ENCODE measurements at regions not wholly inside any gene's neighbourhood (a gene's known extent, or its start where the extent isn't known, plus 50 kb on each side); places are given as distances from the start of the nearest gene placed in this dataset.

- no peaks in the 10 kb centered on the region for H3K36me3 ChIP-seq
- no peaks in the 10 kb centered on the region for H3K27me3 ChIP-seq
- no peak for DNase-seq (ENCODE audit: low spot score in 2 of 2)
- no peak overlapping the region for H3K27ac ChIP-seq
- H3K9me3 ChIP-seq: no peaks in the 10 kb centered on the region
- H3K4me1 ChIP-seq: no peaks in the 10 kb centered on the region
- TF ChIP-seq CTCF (IDR thresholded peaks at IDR 0.05) (no peak), POLR2AphosphoS5 (IDR thresholded peaks at IDR 0.05) (no peak), POLR2A (IDR thresholded peaks at IDR 0.05) (no peak), EP300 (IDR thresholded peaks at IDR 0.05) (no peak)
- H3K4me3 ChIP-seq: no peak overlapping the region
- 93% methylated on average over 2 of the region's 2 CpGs for WGBS
These were observed 181.9 kb upstream of the NRXN1 start for GRCh38 chr2:51213826-51214225.

- H3K27ac ChIP-seq: no peak overlapping the region
- no peaks in the 10 kb centered on the region for H3K36me3 ChIP-seq
- H3K9me3 ChIP-seq: no peaks in the 10 kb centered on the region
- no peaks in the 10 kb centered on the region for H3K27me3 ChIP-seq
- no peak for TF ChIP-seq POLR2A (IDR thresholded peaks at IDR 0.05)
- TF ChIP-seq EP300 (IDR thresholded peaks at IDR 0.05): no peak
- TF ChIP-seq CTCF (IDR thresholded peaks at IDR 0.05): no peak
- no peak for TF ChIP-seq POLR2AphosphoS5 (IDR thresholded peaks at IDR 0.05)
- DNase-seq (ENCODE audit: low spot score in 2 of 2): no peak
- WGBS: 80% methylated on average over 1 of the region's 1 CpG
- no peak overlapping the region for H3K4me3 ChIP-seq
- no peaks in the 10 kb centered on the region for H3K4me1 ChIP-seq
These were observed 180.4 kb upstream of the NRXN1 start for GRCh38 chr2:51212374-51212773.

GRCh38 chr2:51208521-51208920 is 176.6 kb upstream of the NRXN1 start:
- DNase-seq (ENCODE audit: low spot score in 2 of 2): no peak
- 56% methylated on average over 1 of the region's 1 CpG for WGBS
- Histone ChIP-seq H3K27me3 (no peaks in the 10 kb centered on the region), H3K27ac (no peak overlapping the region), H3K9me3 (no peaks in the 10 kb centered on the region), H3K36me3 (no peaks in the 10 kb centered on the region), H3K4me3 (no peak overlapping the region), H3K4me1 (no peaks in the 10 kb centered on the region)
- TF ChIP-seq EP300 (IDR thresholded peaks at IDR 0.05) (no peak), POLR2AphosphoS5 (IDR thresholded peaks at IDR 0.05) (no peak)

GRCh38 chr2:51201295-51201694 is 169.4 kb upstream of the NRXN1 start:
- no peak overlapping the region for H3K4me3 ChIP-seq
- H3K36me3 ChIP-seq: no peaks in the 10 kb centered on the region
- no peaks in the 10 kb centered on the region for H3K27me3 ChIP-seq
- no peak overlapping the region for H3K27ac ChIP-seq
- TF ChIP-seq POLR2A (IDR thresholded peaks at IDR 0.05): no peak
- TF ChIP-seq CTCF (IDR thresholded peaks at IDR 0.05): no peak
- no peak for TF ChIP-seq EP300 (IDR thresholded peaks at IDR 0.05)
- no peak for TF ChIP-seq POLR2AphosphoS5 (IDR thresholded peaks at IDR 0.05)
- DNase-seq (ENCODE audit: low spot score in 2 of 2): no peak
- H3K4me1 ChIP-seq: no peaks in the 10 kb centered on the region
- H3K9me3 ChIP-seq: peaks cover 4% of the 10 kb centered on the region

- no peak for DNase-seq (ENCODE audit: low spot score in 2 of 2)
- Histone ChIP-seq H3K27ac (no peak overlapping the region), H3K27me3 (no peaks in the 10 kb centered on the region), H3K36me3 (no peaks in the 10 kb centered on the region), H3K4me1 (no peaks in the 10 kb centered on the region), H3K4me3 (no peak overlapping the region), H3K9me3 (peaks cover 11% of the 10 kb centered on the region)
- 91% methylated on average over 10 of the region's 10 CpGs for WGBS
- TF ChIP-seq POLR2A (IDR thresholded peaks at IDR 0.05) (no peak), CTCF (IDR thresholded peaks at IDR 0.05) (no peak), POLR2AphosphoS5 (IDR thresholded peaks at IDR 0.05) (no peak), EP300 (IDR thresholded peaks at IDR 0.05) (no peak)
These were observed 162.7 kb upstream of the NRXN1 start for GRCh38 chr2:51194656-51195055.

- H3K27ac ChIP-seq: no peak overlapping the region
- no peak for DNase-seq (ENCODE audit: low spot score in 2 of 2)
- TF ChIP-seq POLR2A (IDR thresholded peaks at IDR 0.05) (no peak), CTCF (IDR thresholded peaks at IDR 0.05) (no peak), POLR2AphosphoS5 (IDR thresholded peaks at IDR 0.05) (no peak), EP300 (IDR thresholded peaks at IDR 0.05) (no peak)
- H3K4me1 ChIP-seq: no peaks in the 10 kb centered on the region
- no peaks in the 10 kb centered on the region for H3K9me3 ChIP-seq
- no peak overlapping the region for H3K4me3 ChIP-seq
- H3K36me3 ChIP-seq: no peaks in the 10 kb centered on the region
- H3K27me3 ChIP-seq: no peaks in the 10 kb centered on the region
These were observed 138.3 kb upstream of the NRXN1 start for GRCh38 chr2:51170273-51170672.

Measured in suprapubic skin (tissue), 4 donors.